Amniotic epithelial cell (primary cell): ENCODE measurements at regions not wholly inside any gene's neighbourhood (a gene's known extent, or its start where the extent isn't known, plus 50 kb on each side); places are given as distances from the start of the nearest gene placed in this dataset.

Experiments used
- DNase-seq: peaks from one replicate; pipeline ENCODE4 v3.0.0-alpha.2; 2010; ENCODE audit warnings: low read depth

DNA sequence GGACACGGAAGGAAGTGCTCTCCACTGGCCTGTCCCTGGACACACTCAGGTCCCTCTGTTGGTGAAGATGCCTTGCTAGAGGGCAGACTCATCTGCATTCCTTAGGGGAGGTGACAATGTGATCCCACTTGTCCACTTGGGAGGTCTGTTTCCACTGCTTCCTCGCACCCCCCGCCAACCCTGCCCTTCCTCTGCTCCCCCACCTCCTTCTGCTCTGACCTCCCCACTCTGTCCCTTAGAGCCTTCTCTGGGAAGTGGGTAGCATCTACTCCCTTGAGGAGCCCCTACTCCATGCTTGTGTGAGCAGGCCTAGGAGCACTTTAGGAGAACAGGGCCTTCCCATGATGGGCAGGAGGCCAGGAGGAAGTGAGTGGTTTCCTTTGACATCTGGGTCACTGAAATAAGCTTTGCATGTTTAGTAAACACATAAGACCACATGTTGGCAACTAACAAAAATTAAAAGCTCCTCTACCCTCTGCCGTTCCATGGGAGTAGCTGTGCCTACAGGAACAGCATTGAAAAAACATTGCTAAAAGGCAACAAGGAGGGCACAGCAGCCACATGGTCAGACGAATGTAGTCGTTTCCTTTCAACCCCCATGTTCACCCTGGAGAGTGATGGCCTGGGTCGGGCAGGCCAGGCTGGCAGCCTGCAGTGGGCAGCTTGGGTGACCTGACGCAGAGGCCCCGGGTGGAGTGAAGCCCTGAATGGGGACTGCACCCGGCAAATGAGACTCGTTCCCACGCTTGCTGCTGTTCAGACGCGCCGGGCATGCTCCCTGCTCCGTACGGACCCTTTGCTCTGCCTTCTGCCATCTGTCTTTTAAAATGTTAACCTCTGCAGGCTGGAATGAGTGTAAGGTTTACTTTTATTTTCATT is 634.0 kb downstream of the IRX1 start:
- DNase-seq, result no peak

DNA sequence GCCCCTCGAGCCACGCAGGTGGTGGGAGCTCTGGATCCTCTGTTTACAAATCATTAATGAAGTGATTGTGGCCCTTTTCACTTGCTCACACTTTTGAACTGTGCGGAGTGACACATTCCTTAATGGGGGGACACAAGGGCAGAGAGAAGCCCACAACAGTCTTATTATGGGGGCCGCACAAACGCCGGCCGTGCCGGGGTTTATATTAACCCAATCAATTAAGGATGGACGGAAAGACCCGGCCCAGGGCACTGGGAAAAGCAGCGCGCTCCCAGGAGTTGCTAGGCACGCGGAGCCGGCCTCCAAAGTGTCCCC is 634.8 kb downstream of the IRX1 start:
- DNase-seq, result no peak

DNA sequence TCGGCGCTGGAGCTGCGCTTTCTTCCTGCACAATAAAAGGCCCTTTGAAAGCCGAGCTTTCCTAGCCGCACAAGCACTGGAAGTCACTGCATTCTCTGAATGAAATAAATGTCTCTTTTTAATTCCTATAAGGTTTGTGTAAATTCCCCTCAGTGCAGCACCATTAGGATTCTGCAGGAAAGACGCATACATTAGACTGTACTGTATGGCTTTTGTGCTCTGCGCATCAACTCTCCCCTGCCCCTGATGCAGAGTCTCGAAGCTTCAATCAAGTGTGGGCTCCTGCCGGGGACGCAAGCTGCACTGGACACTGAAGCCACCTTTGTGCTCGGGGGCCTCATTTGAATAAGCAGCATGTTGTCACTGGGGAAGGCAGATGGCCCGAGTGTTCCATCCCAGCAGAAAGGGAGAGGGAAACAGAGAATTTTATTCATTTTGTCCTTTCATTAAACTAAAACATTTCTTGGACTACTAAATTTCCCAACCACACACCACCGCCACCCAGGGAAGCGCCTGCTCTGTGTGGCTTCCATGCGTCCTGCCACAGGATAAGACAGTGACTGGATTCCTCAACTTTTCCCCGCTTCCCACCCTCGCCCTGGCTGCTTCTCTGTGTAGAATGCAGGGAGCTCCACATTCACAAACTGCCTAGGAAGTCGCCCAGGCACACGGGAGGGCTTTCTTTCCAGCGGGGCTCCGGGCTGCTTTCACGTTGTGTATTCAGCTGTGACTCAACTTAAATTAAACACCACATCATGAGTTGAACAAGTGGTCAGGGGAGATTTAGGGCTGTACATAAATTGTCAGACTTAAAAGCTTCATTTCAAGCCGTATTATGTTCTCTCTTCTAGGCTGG is 635.4 kb downstream of the IRX1 start:
- no peak for DNase-seq

DNA sequence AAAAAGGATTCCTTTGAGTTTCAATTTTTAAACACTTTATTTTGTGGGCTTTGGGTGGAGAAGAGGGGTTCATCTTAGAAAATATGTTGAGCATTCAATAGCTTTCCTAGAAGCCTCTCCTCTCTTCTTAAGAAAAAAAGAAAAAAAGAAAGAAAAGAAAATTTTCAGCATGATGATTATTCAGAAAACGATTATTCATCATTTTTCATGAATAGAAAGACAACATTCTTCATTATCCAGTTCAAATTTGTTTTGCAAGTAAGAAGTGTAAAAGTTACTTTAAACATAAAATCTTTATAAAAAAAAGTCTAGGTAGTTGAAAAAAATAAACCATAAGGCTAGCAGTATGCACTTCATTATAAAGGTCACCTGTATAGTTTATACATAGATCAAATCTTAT is 636.5 kb downstream of the IRX1 start:
- DNase-seq, result no peak

DNA sequence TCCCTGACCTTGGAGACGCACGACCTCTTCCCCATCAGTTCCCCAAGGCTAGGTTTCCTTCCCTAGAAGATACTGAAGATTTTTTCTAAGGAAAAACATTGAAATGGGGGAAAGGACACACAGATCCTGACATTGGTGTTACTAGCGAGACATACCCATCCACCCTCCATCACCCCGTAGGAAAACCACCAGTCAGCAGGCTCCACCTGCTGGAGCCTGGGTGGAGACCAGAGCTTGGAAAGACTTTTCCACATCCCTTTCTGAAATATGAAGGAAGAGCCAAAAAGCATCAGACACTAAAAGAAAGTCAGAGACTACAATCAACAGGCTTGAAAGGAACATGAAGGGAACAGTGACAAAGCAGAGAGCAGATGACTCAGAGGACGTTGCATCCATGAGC is 638.0 kb downstream of the IRX1 start:
- no peak for DNase-seq

DNA sequence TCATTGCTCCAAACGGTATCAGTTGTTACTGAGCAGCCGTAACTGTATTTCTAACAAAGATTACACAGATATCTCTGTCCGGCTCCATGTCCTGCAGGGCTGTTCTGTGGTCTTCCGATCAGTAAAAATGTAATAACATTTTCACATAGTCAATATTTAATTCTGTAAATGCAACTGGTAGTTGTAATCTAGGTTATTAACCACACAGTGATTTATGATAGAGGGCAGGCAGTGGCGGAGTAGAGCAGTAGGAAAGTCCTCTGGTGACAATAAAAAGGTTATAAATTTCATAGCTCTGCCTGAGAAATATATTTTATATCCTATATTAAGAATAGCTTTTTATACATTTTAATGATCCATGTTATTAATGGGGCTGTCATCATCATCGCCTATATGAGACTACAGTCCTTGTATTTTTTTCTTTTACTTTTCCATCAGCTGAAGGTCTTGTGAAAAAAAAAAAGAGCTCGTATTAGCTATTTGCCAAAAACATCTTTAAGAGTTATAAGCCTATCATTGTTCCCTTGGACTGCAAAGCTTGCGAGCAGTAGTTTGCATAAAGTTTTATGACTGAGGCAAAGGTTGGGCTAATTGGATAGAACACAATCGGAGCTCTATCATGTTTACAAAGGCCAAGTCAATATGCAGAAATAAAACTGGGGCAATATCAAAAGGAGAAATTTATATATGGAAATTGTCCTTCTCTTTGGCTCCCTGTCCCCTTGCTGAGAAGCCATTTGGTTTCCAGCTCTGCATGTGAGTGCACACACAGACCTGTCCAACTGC is 648.0 kb downstream of the IRX1 start:
- no peak for DNase-seq

DNA sequence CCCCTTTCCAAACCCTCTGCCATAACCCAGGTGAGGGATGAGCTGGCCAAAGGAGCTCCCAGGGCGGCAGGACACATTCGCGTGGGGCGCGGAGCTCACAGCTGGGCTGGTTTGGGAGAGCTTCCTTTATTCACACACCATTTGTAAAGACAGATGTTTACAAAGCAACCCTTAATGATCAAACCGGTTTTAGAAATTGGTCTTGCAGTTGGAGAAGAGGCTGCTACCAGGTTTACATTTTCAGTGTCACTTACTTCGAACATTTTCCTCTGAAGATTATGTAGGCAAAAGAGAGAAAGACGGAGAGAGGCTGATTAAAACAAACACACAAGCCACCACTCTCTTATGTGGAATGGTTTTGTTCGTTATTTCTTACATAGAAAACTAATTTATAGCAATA is 648.7 kb downstream of the IRX1 start:
- DNase-seq, result no peak

DNA sequence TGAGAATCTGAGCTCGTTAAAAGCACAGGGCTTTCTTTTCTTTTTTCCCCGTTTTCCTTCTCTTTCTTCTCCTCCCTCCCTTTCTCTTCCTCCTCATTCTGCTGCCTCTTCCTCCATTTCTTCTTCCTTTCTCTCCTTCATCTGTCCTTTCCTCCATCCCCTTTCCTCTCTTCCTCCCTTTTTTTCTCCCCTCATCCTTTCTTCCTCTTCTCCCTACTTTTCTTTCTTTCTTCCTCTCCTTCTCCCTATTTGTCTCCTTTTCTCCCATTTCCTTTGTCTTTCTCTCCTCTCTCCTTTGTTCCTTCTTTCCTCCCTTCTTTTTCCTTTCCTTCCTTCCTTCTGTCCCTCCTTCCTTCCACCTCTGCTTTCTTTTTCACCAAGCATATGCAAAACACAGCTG is 649.4 kb downstream of the IRX1 start:
- DNase-seq, result no peak

DNA sequence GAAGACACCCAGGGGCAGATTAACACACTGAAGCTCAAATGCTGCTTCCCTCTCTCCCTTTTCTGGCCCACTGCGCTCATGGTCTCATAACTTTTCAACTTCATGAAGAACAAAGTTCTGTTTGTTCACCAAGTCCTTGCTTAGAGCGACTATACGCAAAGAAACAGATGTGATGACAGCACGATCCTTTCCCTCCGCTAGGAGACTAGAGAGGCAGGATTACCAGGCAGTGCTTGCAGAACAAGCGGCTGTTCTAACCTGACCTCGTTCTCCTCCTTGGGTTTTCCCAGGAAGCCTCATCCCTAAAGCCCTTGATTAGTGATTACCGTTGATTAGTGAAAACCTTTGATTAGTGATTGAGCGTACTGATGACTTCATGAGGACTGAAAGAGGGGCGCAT is 649.9 kb downstream of the IRX1 start:
- no peak for DNase-seq

DNA sequence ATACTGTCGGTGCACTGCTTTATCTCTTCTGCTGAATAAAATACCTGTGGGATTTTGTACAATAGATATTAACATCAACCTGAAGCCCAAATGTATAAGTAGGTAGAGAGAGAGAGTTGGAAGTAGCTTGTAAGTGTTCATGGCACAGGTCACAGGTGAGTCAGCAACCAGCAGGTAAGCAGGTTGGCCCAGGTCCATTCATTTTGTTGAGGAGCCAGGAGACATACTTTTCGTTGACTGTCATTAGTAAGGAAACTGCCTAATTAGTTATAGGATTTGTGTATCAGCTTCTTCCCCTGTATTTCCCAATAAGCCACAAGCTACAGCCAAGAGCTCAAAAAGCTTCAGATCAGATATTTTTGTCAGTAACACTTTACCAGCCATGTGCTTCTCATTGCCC is 650.8 kb downstream of the IRX1 start:
- DNase-seq, result no peak

DNA sequence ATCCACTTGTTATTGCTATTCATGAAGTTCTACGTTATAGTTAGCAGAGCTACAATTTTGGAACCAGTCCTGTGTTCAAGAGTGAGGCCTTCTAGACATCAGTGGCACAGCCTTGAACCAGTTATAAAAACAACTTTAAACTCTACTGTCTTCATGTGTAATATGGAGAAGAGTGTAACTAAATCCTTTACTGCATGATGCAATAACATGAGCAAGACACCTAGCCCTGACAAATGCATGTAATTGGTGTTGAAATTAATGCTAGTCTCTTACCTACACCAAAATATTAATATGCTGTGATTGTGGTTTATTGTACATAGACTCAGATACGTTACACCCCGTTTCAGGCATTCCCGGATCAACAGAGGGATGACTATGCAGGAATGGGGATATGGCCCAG is 654.6 kb downstream of the IRX1 start:
- DNase-seq, result no peak

DNA sequence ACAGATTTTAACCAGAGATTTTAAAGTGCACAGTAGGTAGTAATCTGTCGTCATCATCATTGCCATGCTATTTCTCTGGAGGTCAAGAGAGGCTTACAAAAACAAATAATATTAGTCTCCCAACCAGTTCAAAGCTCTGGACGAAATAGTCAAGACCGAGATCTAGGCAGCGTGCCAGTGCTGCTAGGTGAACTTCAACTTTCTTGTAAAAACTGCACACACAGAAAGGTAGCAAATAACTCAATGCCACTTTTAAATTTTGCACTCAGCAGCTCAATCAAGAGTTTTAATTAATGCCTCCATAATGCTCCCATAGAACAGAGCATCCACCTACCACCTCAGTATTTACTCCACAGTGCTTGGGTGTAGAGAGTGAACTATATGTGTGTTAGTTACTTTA is 656.8 kb downstream of the IRX1 start:
- DNase-seq, result no peak

DNA sequence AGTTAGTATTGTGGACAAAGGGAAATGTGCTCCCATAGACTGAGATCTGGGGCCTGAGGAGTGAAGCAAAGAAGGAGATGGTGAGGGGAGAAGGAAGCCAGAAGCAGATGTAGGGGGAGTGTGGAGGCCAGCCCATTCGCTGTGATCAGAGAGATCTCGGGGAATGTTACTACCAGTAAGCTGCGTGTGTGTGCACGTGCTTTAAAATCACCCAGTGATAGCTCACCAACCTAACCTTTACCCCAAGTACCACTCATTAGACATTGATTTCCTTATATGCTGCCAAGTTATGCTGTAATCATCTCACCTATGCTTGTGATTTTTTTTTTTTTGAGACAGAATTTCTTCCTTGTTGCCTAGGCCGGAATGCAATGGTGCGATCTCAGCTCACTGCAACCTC is 659.1 kb downstream of the IRX1 start:
- no peak for DNase-seq

DNA sequence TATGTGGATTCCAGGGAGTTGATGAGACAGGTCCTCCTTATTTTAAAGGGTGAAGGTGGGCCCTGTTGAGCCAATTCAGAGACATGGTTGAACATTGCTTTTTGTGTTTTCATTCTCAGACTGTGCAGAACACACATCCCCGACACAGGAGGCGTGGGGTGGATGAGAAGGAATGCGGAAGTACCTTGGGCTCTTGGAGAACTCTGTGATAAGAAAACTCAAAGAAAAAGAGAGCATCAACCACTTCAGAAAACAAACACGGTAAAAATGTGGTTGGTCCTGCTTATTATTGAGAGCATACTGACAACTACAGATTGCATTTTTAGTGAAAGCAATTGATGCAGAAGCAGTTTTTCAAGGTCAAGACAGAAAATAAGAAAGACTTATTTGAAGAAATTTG is 659.8 kb downstream of the IRX1 start:
- no peak for DNase-seq

DNA sequence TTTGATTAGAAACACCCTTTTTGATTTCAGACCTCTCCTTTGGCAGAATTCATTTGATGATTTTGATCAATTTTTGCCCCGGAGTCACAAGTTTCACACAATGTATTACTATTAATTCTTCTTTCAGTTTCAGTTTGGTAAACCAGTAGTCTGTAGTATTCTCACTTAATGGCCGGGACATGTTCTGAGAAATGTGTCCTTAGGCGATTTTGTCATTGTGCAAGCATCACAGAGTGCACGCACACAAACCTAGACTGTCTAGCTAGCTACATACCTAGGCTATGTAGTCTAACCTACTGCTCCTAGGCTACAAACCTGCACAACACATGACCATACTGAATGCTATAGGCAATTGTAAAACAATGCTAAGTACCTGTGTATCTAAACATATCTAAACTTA is 662.5 kb downstream of the IRX1 start:
- DNase-seq, result no peak

DNA sequence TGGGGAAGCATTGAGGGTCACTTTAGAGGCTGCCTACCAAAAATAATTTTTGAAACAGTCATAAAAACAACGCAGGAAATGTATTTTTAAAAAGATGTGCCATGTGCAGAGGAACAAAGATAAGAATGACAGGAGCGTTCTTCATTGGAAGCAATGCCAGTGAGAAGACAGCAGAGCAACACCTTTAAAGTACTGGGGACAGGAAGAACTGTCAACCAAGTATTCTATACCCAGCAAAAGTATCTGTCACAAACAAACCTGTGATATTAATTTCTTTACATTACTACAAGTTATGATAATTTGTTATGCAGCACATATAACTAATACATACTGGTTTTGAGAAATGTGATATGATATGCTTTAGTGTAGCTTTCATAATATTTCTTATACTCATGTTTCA is 675.6 kb downstream of the IRX1 start:
- DNase-seq, result no peak

DNA sequence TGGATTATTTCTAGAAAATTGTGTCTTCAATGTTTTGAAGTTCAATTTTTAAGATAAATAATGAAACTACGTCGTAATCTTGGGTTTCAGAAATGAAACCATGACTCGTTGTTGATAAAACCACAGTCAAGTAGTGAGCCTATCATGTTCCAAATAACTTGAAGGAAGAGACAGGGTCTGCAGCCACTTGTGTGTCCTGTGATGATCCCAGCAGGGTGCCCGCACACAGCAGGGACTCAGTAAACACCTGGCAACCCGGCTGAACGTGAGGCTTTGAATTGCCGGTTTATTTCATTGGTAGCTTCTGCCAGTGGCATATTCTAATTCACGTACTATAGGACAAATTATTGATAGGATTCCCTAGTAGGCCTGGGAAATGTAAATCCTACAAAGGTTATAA is 679.6 kb downstream of the IRX1 start:
- DNase-seq, result no peak

DNA sequence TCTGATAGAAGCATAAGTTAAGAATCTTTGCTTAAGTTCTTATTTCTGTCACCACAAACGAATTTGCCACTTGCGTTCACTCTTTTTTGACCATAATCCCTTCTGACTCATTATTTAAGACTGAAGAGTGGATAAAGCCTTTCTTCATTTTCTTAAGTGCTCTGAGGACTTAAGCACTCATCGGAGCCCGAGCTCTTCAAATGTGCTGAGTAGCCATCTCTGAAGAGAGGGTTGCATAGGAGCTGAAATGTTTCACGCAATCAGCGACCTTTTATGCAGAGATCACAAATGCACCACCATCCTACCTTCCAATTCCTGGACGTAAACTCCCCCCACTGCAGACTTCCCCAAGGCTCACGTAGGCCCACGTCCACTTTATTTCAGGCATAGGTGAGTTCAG is 699.2 kb downstream of the IRX1 start:
- no peak for DNase-seq

DNA sequence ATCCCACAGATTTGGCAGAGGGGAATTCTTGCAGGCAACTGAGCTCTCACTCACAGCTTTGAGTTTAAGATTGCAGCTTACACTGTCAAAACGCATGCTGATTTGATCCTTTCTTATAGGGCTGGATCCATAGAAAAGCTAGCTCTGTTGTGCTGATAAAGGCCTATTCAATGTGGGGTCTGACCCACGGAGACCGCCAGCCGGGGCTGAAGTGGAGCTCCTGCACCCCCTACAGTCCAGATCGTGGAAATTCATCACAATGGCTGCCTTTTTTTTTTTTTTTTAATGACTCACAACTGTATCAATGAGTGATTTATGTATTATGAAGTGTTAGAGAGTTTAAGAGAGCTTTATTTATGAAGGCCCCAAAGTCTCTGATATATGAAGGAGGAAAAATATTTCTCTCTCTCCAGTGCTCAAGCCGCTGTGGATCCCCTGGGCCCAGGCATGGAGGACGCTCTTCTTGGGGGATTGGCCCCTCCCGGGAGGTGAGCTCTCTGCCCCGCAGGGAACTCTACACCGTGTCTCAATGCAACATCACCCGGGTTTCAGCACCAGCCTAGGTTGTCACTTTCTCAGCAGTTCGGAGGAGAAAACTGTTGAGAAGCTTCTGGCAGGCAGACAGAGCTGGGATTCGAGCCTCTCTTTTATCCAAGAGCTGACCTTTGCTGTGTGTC is 700.2 kb downstream of the IRX1 start:
- no peak for DNase-seq

DNA sequence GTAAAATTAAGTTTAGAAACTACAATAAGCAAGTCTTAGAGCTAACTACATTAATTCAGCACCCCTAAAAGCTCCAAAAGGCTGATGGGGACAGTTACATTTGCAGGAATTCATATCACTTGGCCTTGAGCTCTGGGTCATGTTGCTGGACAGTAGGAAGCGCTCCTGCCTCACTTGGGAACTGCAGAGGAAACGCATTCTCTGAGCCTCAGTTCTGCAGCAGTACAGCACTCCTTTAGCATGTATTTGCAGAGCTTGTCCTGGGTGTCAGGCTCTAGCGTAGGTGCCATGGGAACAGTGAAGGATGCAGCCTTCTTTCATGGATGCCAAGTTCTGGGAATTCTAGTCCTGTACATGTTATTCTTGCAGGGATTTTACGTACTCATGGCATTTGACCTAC is 710.4 kb downstream of the IRX1 start:
- DNase-seq, result no peak

DNA sequence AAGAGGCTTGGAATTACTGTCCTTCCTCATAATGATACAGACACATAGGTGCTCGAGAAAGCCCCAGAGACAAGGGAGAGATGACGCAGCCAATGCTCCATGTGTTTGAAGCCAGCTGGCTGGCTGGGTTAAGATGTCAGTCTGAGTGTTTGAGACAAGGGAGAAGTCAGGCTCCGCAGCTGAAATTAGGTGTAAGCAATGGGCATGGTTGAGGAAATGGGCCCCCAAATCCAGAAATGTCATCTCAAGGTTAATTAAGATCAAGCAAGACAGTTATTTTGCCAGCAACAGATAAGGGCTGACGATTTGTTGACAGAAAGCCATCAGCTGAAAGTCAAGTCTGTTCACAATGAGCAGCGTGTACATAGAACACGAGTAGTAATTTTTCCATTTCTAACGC is 713.4 kb downstream of the IRX1 start:
- DNase-seq, result no peak

DNA sequence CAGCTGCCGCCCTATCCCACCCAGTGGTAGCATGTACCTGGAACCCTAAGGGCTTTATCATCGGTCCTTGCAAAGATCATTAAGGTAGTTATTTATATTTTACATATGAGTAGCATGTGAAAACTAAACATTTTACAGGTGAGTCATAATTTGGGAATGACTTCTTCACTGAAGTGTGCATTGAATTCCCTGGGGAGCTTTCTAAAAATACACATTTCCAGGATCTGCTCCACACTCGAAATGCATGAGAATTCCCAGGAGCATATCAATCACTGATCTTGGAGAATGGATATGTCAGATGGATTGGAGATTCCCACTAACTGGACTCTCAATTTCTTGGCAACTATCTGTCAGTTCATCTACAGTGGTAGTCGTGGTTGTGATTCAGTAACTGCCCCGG is 717.5 kb downstream of the IRX1 start:
- DNase-seq, result no peak
